Cerebellar nuclear complex (tissue), 1 donor: ENCODE measurements at regions not wholly inside any gene's neighbourhood (a gene's known extent, or its start where the extent isn't known, plus 50 kb on each side); places are given as distances from the start of the nearest gene placed in this dataset.

Experiments used
- DNase-seq, 2 experiments: peaks; one replicate each; lab custom pipeline; 2025; lab: John Stamatoyannopoulos, UW

DNA sequence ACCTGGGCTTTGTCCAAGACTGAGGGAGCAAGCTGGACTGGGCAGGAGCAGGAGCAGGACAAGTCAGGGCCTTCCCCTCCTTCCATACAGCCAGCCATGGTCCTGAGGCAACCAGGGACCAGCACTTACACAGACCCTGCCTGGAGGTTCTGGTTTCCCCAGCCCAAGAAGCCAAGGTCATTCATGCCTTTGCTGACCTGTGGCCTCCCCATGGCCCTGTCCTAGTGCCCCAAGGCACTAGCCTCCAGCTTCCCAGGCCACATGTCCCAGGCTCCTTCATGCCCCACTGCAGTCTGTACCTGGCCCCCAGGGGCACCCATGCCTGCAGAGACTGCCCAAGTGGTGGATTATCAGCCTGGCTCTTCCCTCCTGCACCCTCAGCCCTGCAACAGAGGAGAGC lies 243.9 kb downstream of the TOMM20 start:
- no peak for DNase-seq

DNA sequence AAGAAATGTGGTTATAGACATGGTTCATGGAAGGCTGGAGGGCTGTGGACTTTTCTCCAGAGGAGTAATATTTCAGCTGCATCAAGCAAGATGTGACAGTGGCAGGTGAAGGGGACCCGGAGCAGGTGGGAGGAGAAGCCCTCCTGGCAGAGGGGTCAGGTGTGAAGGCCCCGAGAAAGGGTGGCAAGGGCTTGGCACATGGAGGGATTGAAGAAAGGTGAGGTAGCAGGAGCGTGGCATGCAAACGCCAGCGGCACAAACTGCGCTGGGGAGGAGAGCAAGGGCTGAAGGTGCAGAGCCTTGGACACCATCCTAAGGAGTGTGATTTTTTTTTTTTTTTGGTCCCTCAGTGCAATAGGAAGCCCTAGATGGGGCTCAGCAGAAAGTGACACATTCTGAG lies 244.6 kb downstream of the TOMM20 start:
- DNase-seq = no peak

DNA sequence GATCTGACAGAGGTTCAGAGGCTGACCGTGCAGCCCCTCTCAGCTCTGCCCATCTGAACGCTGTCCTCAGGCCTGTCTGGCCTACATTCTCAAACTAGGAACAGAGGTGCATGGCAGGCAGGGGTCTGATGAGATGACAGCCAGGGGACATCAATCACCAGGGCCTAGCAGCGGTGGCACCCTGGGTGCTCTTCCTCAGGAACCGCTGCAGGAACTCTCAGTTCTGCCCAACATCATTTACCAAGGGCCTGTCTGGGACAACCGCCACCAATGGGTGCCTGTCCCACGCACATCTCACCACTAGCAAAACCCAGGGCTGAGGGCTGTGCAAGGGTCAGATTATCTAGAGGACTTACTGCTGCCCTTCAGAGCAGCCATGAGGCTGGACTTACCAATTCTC lies 245.7 kb downstream of the TOMM20 start:
- DNase-seq = no peak

GRCh38 chr1:234881893-234882771 lies 246.5 kb downstream of the TOMM20 start:
- DNase-seq = no peak

- no peak for DNase-seq
Observed at GRCh38 chr1:234879147-234880080, 249.2 kb downstream of the TOMM20 start.

GRCh38 chr1:234878288-234878687 lies 250.3 kb downstream of the TOMM20 start:
- DNase-seq = no peak

- no peak for DNase-seq
Observed at GRCh38 chr1:234877761-234878160, 250.9 kb downstream of the TOMM20 start.

DNA sequence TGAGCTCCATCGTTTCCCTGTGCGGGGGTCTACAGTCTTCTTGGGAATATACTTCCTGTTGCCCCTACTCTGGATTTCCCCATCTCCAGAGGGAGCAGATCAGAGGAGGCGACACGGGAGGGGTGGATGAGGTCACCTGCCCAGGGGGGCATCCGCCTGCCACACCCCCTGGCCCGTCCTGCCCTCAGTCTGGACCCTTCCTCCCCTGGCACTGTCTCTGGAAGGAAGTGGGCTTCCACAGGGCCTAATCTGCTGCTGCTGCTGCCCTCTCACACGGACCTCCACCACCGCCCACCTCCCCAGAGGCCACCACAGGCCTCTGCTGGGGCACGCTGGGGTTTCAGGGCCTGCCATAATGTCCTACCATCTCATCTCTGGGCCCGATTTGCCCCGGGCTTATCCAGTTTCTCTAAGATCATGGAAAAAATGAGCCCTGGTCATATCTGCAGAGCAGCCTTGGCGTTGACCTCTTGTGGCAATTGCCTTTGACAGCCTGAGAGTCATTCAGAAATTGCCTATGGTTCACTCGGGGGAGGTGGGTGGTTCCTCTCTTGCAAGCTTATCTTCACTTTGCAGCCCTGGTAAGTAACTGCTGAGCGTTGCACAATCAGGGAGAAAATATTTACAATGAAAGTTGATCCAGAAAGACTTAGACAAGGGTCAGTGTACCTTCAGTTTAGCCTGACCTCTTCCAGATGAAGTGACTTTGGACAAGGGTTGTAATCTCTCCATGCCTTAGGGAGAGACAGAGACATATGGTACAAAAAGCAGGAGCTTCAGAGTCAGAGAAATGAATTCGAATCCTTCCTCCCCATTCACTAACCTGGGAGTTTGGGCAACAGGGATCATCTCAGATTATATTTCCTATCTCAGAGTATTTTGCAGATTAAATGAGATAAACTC lies 252.4 kb downstream of the TOMM20 start:
- DNase-seq = no peak

GRCh38 chr1:234875328-234875952 lies 253.2 kb downstream of the TOMM20 start:
- peak in 1 of 2 experiments; percentile 8 for DNase-seq

DNA sequence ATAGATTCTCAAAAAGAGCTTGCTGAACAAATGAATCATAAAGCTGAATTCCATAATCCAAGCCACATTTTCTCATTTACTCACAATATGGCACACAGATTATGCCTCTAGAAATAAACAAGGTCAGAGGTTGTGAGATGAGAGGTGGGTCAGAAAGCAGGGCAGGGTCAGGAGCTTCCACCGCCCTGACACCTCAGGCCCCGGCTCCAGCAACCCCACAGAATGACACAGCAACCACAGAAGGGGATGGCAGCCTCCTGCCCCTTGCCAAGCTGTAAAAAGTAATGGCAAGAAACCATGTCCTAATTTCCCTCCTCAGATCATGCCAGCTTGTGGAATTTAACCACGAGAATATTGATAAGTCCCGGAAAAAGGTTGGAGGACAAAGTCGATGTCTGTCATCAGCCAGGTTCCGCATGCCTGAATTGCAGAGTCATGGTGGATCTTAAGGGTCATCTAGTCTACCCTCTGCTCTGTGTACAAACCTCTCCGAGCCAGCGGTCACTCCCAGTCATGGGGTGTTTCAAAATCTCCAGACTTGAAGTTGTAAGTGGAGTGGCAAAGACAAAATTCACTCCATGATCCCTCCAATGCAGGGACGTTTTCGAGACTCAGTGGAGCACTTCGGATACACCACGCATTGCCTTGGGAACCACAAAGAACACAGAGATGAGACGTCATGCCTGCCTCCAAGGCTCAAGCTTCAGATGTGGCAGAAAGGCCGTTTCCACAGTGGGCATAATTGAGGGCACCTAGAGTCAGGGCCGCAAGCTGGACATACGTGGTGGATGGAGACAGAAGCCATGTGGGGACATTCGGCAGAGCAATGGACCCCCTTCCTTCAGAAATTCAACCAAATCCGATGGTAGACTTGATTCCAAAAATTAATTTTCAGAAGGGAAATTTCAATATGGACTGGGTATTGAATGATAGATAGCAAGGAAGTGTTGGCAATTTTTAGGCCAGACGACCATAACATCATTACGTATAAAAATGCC lies 254.0 kb downstream of the TOMM20 start:
- no peak for DNase-seq

DNA sequence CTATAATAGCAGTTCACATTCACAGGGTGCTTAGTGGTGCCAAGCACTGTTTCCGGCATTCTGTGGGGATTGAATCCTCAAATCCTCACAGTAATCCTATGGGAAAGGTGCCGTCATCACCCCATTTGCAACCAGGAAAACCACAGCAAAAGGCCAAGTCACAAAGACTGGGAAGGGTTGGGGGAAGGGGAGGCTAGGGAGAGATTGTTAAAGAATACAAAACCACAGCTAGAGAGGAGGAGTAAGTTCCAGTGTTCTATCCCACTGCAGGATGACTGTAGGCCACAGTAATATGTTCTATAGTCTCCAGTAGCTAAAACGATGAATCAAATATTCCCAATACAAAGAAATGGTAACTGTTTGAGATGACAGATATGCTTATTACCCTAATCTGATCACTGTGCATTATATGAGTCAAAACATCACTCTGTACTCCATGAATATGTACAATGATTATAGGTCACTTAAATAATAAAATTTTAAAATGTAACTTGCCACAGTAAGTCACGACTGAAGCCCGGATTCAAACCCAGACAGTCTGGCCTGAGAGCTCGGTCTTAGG lies 256.8 kb downstream of the TOMM20 start:
- DNase-seq = no peak

DNA sequence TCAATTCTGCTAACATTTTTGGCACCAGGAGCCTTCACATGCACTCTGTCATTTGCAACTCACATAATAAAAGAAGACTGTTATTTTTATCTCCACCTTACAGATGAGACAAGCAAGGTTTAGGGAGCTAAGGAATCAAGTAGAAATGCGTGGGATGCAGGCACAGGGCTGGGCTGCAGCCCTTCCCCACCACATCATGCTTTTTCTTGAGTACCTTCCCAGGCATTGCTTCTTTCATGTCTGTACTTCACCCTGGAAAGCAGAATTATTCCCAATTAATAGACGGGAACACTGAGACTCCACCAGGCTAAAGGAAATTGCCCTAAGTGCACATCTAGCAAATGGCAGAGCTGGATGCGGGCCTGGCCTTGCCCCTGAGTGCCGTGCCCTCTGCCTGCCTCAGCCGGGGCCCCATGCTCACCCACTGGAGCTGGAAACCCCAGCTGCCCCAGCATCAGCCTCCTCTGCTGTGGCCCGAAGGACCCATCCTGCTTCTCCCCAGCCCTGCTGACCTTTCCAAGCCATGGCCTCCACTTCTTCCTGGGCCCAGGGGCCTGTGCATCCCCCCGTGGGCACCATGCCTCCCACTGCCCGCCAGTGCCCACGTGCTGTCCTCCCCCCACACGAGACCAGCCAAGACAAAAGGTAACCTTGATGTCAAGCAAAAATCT lies 257.5 kb downstream of the TOMM20 start:
- no peak for DNase-seq

DNA sequence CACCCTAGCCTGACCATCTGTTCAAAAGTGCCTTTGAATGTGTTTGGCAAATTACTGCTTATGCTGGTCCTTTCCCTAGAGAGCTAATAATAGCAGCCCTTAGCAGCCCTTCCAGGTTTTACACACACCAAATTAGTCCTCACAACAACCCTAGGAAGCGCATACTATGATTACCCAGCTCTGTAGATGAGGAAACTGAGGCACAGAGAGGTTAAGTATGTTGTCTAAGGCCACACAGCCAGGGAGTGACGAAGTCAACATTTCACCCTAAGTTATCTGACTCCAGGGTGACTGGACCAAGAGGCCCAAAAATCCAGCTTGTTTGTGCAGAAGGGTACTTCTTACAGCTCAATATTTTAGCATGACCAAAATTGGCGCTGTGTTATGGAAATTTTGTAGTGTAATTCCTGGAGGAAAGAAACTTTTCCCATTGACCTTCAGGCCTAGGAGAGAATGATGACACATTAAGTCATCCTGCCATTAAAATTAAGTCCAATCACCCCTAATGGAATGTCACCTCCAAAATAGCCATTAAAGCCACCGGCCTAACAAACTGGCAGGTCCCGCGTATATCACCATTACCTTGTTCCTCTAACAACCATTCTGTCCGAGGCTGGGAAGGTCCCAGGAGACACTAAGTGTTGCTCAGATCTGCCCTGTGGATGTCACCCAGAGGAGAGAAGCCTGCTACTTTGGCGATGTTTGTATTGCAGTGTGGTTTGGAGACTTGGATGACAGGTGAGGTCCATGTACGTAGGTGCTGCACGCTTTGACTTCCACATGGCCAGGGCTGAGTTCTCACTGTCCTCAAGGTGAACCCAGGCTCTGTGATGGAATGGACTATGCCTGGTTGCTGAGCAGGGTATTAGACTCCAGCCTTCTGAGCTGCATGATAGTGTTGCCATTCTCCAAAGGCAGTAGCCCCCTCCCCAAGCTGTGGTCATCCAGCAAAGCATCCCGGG lies 258.3 kb downstream of the TOMM20 start:
- DNase-seq = no peak

- DNase-seq = no peak
Observed at GRCh38 chr1:234869182-234870019, 259.2 kb downstream of the TOMM20 start.

DNA sequence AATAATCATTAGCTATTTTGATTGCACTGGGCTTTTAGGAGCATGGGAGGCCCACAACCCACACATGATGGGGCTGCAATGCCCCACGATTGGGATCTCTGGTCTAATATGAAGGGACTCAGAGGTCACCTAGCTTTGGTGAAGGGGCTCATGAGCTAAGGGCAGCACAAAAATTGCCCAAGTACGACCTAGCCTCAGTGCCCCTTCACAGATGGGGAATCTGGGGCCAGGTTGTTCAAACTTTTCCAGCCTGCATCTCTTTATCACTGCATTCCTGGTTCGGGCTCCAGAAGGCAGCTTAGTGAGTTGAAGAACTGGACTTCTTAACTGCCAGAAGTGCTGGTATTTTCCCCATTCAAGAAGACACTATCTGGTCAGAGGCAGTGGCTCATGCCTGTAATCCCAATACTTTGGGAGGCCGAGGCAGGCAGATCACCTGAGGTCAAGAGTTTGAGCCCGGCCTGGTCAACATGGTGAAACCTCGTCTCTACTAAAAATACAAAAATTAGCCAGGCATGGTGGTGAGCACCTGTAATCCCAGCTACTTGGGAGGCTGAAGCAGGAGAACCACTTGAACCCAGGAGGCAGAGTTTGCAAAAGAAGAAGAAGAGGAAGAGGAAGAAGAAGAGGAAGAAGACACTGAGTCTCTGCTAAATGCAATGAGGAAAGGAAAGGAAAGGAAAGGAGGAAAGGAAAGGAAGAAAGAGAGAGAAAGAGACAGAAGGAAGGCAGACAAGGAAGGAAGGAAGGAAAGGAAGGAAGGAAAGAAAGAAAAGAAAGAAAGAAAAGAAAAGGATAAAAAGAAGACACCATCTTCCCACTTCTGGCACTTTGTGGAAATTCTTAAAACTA lies 258.5 kb upstream of the IRF2BP2 start:
- DNase-seq = no peak
